ENCODE measurements at regions not wholly inside any gene's neighbourhood (a gene's known extent, or its start where the extent isn't known, plus 50 kb on each side); places are given as distances from the start of the nearest gene placed in this dataset.

- Histone ChIP-seq H2BK15ac (ENCODE audit: low read depth, poor library complexity, severe bottlenecking) (no peak overlapping the region), H4K8ac (ENCODE audit: low read length) (no peak overlapping the region), H3K27ac (ENCODE audit: low read length, poor library complexity, severe bottlenecking) (no peak overlapping the region), H3K4me3 (ENCODE audit: insufficient read depth in 1 of 2, low read depth in 1 of 2, low read length in 2 of 2) (no peak overlapping the region), H3K79me1 (replicated peaks; ENCODE audit: low read length, poor library complexity, severe bottlenecking) (no peaks in the 10 kb centered on the region), H3K4me1 (ENCODE audit: control insufficient read depth, insufficient read depth, low read depth, low read length) (no peaks in the 10 kb centered on the region), H3K9ac (ENCODE audit: low read length) (no peak overlapping the region), H3K36me3 (ENCODE audit: control insufficient read depth in 1 of 2, insufficient read depth in 2 of 2, low read depth in 1 of 2, low read length in 2 of 2) (no peaks in the 10 kb centered on the region), H2BK5ac (ENCODE audit: low read depth, low read length, poor library complexity, severe bottlenecking) (no peak overlapping the region), H2AK5ac (ENCODE audit: low read length, severe bottlenecking) (no peak overlapping the region), H2BK120ac (ENCODE audit: low read depth, low read length) (no peak overlapping the region), H2AFZ (ENCODE audit: low read depth, low read length) (no peak overlapping the region), H3K4ac (ENCODE audit: low read depth in 1 of 2, low read length in 2 of 2) (no peak overlapping the region), H3K9me3 (ENCODE audit: control insufficient read depth, low read length) (no peaks in the 10 kb centered on the region), H3K27me3 (ENCODE audit: control insufficient read depth in 1 of 2, insufficient read depth in 1 of 2, low read length in 2 of 2) (no peaks in the 10 kb centered on the region), H3K23ac (ENCODE audit: low read length in 2 of 2) (no peak overlapping the region), H3K18ac (ENCODE audit: low read depth in 1 of 2, low read length in 2 of 2) (no peak overlapping the region), H3K14ac (ENCODE audit: low read length in 2 of 2) (no peak overlapping the region), H4K91ac (ENCODE audit: low read length) (no peak overlapping the region), H2BK12ac (ENCODE audit: low read length in 2 of 2) (no peak overlapping the region), H3K4me2 (ENCODE audit: low read length, poor library complexity, severe bottlenecking) (no peak overlapping the region)
- WGBS: 90% methylated on average over 1 of the region's 1 CpG
- DNase-seq: no peak
These were observed 794.3 kb downstream of the C12orf50 start for GRCh38 chr12:87234898-87235297.

GRCh38 chr12:87233671-87234070 lies 795.5 kb downstream of the C12orf50 start:
- no peak overlapping the region for H2BK15ac ChIP-seq (ENCODE audit: low read depth, poor library complexity, severe bottlenecking)
- H2BK120ac ChIP-seq (ENCODE audit: low read depth, low read length): no peak overlapping the region
- H3K4me1 ChIP-seq (ENCODE audit: control insufficient read depth, insufficient read depth, low read depth, low read length): no peaks in the 10 kb centered on the region
- no peak overlapping the region for H3K4ac ChIP-seq (ENCODE audit: low read depth in 1 of 2, low read length in 2 of 2)
- no peaks in the 10 kb centered on the region for H3K27me3 ChIP-seq (ENCODE audit: control insufficient read depth in 1 of 2, insufficient read depth in 1 of 2, low read length in 2 of 2)
- DNase-seq: no peak
- H4K8ac ChIP-seq (ENCODE audit: low read length): no peak overlapping the region
- H2BK12ac ChIP-seq (ENCODE audit: low read length in 2 of 2): no peak overlapping the region
- no peak overlapping the region for H3K4me3 ChIP-seq (ENCODE audit: insufficient read depth in 1 of 2, low read depth in 1 of 2, low read length in 2 of 2)
- H2AK5ac ChIP-seq (ENCODE audit: low read length, severe bottlenecking): no peak overlapping the region
- no peak overlapping the region for H3K23ac ChIP-seq (ENCODE audit: low read length in 2 of 2)
- no peak overlapping the region for H3K18ac ChIP-seq (ENCODE audit: low read depth in 1 of 2, low read length in 2 of 2)
- H3K14ac ChIP-seq (ENCODE audit: low read length in 2 of 2): no peak overlapping the region
- H3K4me2 ChIP-seq (ENCODE audit: low read length, poor library complexity, severe bottlenecking): no peak overlapping the region
- no peaks in the 10 kb centered on the region for H3K9me3 ChIP-seq (ENCODE audit: control insufficient read depth, low read length)
- H2AFZ ChIP-seq (ENCODE audit: low read depth, low read length): no peak overlapping the region
- H3K79me1 ChIP-seq (replicated peaks; ENCODE audit: low read length, poor library complexity, severe bottlenecking): no peaks in the 10 kb centered on the region
- H3K27ac ChIP-seq (ENCODE audit: low read length, poor library complexity, severe bottlenecking): no peak overlapping the region
- no peak overlapping the region for H3K9ac ChIP-seq (ENCODE audit: low read length)
- H3K36me3 ChIP-seq (ENCODE audit: control insufficient read depth in 1 of 2, insufficient read depth in 2 of 2, low read depth in 1 of 2, low read length in 2 of 2): no peaks in the 10 kb centered on the region
- WGBS: no CpG with 5 or more reads among the region's 1 CpG
- no peak overlapping the region for H2BK5ac ChIP-seq (ENCODE audit: low read depth, low read length, poor library complexity, severe bottlenecking)
- no peak overlapping the region for H4K91ac ChIP-seq (ENCODE audit: low read length)

- Histone ChIP-seq H3K27ac (ENCODE audit: low read length, poor library complexity, severe bottlenecking) (no peak overlapping the region), H4K8ac (ENCODE audit: low read length) (no peak overlapping the region), H2BK5ac (ENCODE audit: low read depth, low read length, poor library complexity, severe bottlenecking) (no peak overlapping the region), H4K91ac (ENCODE audit: low read length) (no peak overlapping the region), H2BK12ac (ENCODE audit: low read length in 2 of 2) (no peak overlapping the region), H3K23ac (ENCODE audit: low read length in 2 of 2) (no peak overlapping the region), H3K18ac (ENCODE audit: low read depth in 1 of 2, low read length in 2 of 2) (no peak overlapping the region), H3K4me2 (ENCODE audit: low read length, poor library complexity, severe bottlenecking) (no peak overlapping the region), H3K36me3 (ENCODE audit: control insufficient read depth in 1 of 2, insufficient read depth in 2 of 2, low read depth in 1 of 2, low read length in 2 of 2) (no peaks in the 10 kb centered on the region), H3K4ac (ENCODE audit: low read depth in 1 of 2, low read length in 2 of 2) (no peak overlapping the region), H2AFZ (ENCODE audit: low read depth, low read length) (no peak overlapping the region), H3K27me3 (ENCODE audit: control insufficient read depth in 1 of 2, insufficient read depth in 1 of 2, low read length in 2 of 2) (no peaks in the 10 kb centered on the region), H3K4me3 (ENCODE audit: insufficient read depth in 1 of 2, low read depth in 1 of 2, low read length in 2 of 2) (no peak overlapping the region), H3K14ac (ENCODE audit: low read length in 2 of 2) (no peak overlapping the region), H3K4me1 (ENCODE audit: control insufficient read depth, insufficient read depth, low read depth, low read length) (no peaks in the 10 kb centered on the region), H3K79me1 (replicated peaks; ENCODE audit: low read length, poor library complexity, severe bottlenecking) (no peaks in the 10 kb centered on the region), H2BK120ac (ENCODE audit: low read depth, low read length) (no peak overlapping the region), H3K9me3 (ENCODE audit: control insufficient read depth, low read length) (no peaks in the 10 kb centered on the region), H3K9ac (ENCODE audit: low read length) (no peak overlapping the region), H2AK5ac (ENCODE audit: low read length, severe bottlenecking) (no peak overlapping the region), H2BK15ac (ENCODE audit: low read depth, poor library complexity, severe bottlenecking) (no peak overlapping the region)
- no CpG with 5 or more reads among the region's 1 CpG for WGBS
- no peak for DNase-seq
These were observed 797.4 kb downstream of the C12orf50 start for GRCh38 chr12:87231818-87232217.

GRCh38 chr12:87230441-87230840 lies 798.8 kb downstream of the C12orf50 start:
- Histone ChIP-seq H2AK5ac (ENCODE audit: low read length, severe bottlenecking) (no peak overlapping the region), H2AFZ (ENCODE audit: low read depth, low read length) (no peak overlapping the region), H2BK15ac (ENCODE audit: low read depth, poor library complexity, severe bottlenecking) (no peak overlapping the region), H4K8ac (ENCODE audit: low read length) (no peak overlapping the region), H3K79me1 (replicated peaks; ENCODE audit: low read length, poor library complexity, severe bottlenecking) (no peaks in the 10 kb centered on the region), H2BK12ac (ENCODE audit: low read length in 2 of 2) (no peak overlapping the region), H4K91ac (ENCODE audit: low read length) (no peak overlapping the region), H3K4ac (ENCODE audit: low read depth in 1 of 2, low read length in 2 of 2) (no peak overlapping the region), H3K27me3 (ENCODE audit: control insufficient read depth in 1 of 2, insufficient read depth in 1 of 2, low read length in 2 of 2) (no peaks in the 10 kb centered on the region), H3K9ac (ENCODE audit: low read length) (no peak overlapping the region), H3K4me1 (ENCODE audit: control insufficient read depth, insufficient read depth, low read depth, low read length) (no peaks in the 10 kb centered on the region), H3K4me2 (ENCODE audit: low read length, poor library complexity, severe bottlenecking) (no peak overlapping the region), H3K36me3 (ENCODE audit: control insufficient read depth in 1 of 2, insufficient read depth in 2 of 2, low read depth in 1 of 2, low read length in 2 of 2) (no peaks in the 10 kb centered on the region), H3K9me3 (ENCODE audit: control insufficient read depth, low read length) (no peaks in the 10 kb centered on the region), H3K27ac (ENCODE audit: low read length, poor library complexity, severe bottlenecking) (no peak overlapping the region), H2BK120ac (ENCODE audit: low read depth, low read length) (no peak overlapping the region), H3K4me3 (ENCODE audit: insufficient read depth in 1 of 2, low read depth in 1 of 2, low read length in 2 of 2) (no peak overlapping the region), H3K14ac (ENCODE audit: low read length in 2 of 2) (no peak overlapping the region), H2BK5ac (ENCODE audit: low read depth, low read length, poor library complexity, severe bottlenecking) (no peak overlapping the region), H3K18ac (ENCODE audit: low read depth in 1 of 2, low read length in 2 of 2) (no peak overlapping the region), H3K23ac (ENCODE audit: low read length in 2 of 2) (no peak overlapping the region)
- no peak for DNase-seq
- no CpG with 5 or more reads among the region's 2 CpGs for WGBS

Data from mesenchymal stem cell (in vitro differentiated cells and primary cell).